ENCODE measurements at regions not wholly inside any gene's neighbourhood (a gene's known extent, or its start where the extent isn't known, plus 50 kb on each side); places are given as distances from the start of the nearest gene placed in this dataset.

- FAIRE-seq (no peak), DNase-seq (ENCODE audit: insufficient read length, low spot score) (no peak)
- no peak for TF ChIP-seq CTCF (IDR thresholded peaks at IDR 0.05; ENCODE audit: insufficient read depth, missing control alignments)
Measured at GRCh38 chr5:174520420-174521396, 203.7 kb upstream of the MSX2 start.

GRCh38 chr5:174521449-174521848 is 202.9 kb upstream of the MSX2 start:
- FAIRE-seq (no peak), DNase-seq (ENCODE audit: insufficient read length, low spot score) (no peak)
- no peak for TF ChIP-seq CTCF (IDR thresholded peaks at IDR 0.05; ENCODE audit: insufficient read depth, missing control alignments)

GRCh38 chr5:174522480-174523260 is 201.7 kb upstream of the MSX2 start:
- FAIRE-seq (no peak), DNase-seq (ENCODE audit: insufficient read length, low spot score) (no peak)
- no peak for TF ChIP-seq CTCF (IDR thresholded peaks at IDR 0.05; ENCODE audit: insufficient read depth, missing control alignments)

GRCh38 chr5:174523311-174524071 is 200.9 kb upstream of the MSX2 start:
- DNase-seq (ENCODE audit: insufficient read length, low spot score) (no peak), FAIRE-seq (no peak)
- peak; percentile 16 for TF ChIP-seq CTCF (IDR thresholded peaks at IDR 0.05; ENCODE audit: insufficient read depth, missing control alignments)

- DNase-seq (ENCODE audit: insufficient read length, low spot score) (no peak), FAIRE-seq (no peak)
- TF ChIP-seq CTCF (IDR thresholded peaks at IDR 0.05; ENCODE audit: insufficient read depth, missing control alignments) = no peak
Measured at GRCh38 chr5:174524351-174524750, 200.0 kb upstream of the MSX2 start.

- DNase-seq (ENCODE audit: insufficient read length, low spot score) = no peak
- no peak for FAIRE-seq
- TF ChIP-seq CTCF (IDR thresholded peaks at IDR 0.05; ENCODE audit: insufficient read depth, missing control alignments) = no peak
Measured at GRCh38 chr5:174526177-174526576, 198.2 kb upstream of the MSX2 start.

Measured in D721Med (cell line).